ENCODE measurements at regions not wholly inside any gene's neighbourhood (a gene's known extent, or its start where the extent isn't known, plus 50 kb on each side); places are given as distances from the start of the nearest gene placed in this dataset.

DNA sequence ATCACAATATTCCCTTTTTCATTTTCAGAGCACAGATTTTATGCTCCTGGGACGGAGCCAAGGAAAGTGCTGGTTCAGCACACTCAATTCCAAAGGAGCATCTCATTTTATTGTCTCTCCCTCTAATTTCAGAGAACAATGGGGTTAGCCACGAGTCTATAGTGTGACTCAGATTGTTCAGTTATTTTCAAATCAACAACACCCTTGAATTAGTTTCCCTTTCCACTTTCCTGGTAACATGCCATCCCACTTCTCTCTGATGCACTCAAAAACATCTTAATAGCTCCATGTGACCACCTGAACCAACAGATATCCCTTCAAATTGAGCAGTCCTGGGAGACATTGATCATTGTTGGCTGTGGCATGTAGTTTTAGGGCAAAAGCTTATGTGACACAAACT is 389.7 kb upstream of the MDFIC2 start:
- TF ChIP-seq POLR2A (IDR thresholded peaks at IDR 0.05) (no peak), CTCF (IDR thresholded peaks at IDR 0.05) (no peak)

Measured in stomach (tissue), 4 donors.